ENCODE measurements at regions not wholly inside any gene's neighbourhood (a gene's known extent, or its start where the extent isn't known, plus 50 kb on each side); places are given as distances from the start of the nearest gene placed in this dataset.

- Mint-ChIP-seq H3K4me3 (no peak overlapping the region), H3K27ac (no peak overlapping the region), H3K4me1 (ENCODE audit: low read depth) (no peaks in the 10 kb centered on the region), H3K27me3 (no peaks in the 10 kb centered on the region), H3K36me3 (ENCODE audit: low read depth) (no peaks in the 10 kb centered on the region), H3K9me3 (no peaks in the 10 kb centered on the region)
- intact Hi-C loops (cut with micrococcal nuclease): no loop called here
These were observed 557.8 kb upstream of the SLC35B3 start for GRCh38 chr6:8993111-8993510.

- intact Hi-C loops (cut with micrococcal nuclease): no loop called here
- H3K36me3 Mint-ChIP-seq (ENCODE audit: low read depth): no peaks in the 10 kb centered on the region
- no peak overlapping the region for H3K4me3 Mint-ChIP-seq
- no peaks in the 10 kb centered on the region for H3K4me1 Mint-ChIP-seq (ENCODE audit: low read depth)
- H3K27me3 Mint-ChIP-seq: no peaks in the 10 kb centered on the region
- no peaks in the 10 kb centered on the region for H3K9me3 Mint-ChIP-seq
- H3K27ac Mint-ChIP-seq: no peak overlapping the region
These were observed 556.5 kb upstream of the SLC35B3 start for GRCh38 chr6:8991844-8992243.

- Mint-ChIP-seq H3K27me3 (no peaks in the 10 kb centered on the region), H3K9me3 (no peaks in the 10 kb centered on the region), H3K4me3 (no peak overlapping the region), H3K36me3 (ENCODE audit: low read depth) (no peaks in the 10 kb centered on the region), H3K27ac (no peak overlapping the region), H3K4me1 (ENCODE audit: low read depth) (no peaks in the 10 kb centered on the region)
- intact Hi-C loops (cut with micrococcal nuclease): no loop called here
These were observed 554.7 kb upstream of the SLC35B3 start for GRCh38 chr6:8990075-8990474.

DNA sequence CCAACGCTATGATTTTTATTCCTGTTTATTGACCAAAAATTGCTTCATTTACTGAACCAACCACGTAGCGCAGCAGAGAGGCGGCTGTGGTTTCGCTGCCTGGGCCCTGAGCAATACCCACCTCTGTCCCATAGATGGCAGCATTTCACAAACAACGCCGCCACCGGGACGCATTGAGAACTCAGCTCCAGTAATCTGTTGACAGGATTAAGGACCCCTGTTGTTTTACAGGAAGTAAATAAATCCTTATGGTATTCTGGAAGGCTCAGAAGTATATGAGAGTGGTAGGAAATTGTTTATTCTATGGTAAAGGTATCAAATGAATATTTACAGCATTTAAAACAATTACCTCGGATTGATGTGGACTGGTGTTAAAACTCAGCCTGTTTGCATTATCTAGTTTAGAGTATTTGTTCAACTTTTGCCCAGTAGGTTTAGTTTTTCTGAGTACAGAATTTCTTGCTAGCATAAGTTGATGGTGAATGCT, 547.9 kb upstream of the SLC35B3 start:
- H3K4me3 Mint-ChIP-seq: no peak overlapping the region
- H3K27ac Mint-ChIP-seq: no peak overlapping the region
- no peaks in the 10 kb centered on the region for H3K27me3 Mint-ChIP-seq
- H3K9me3 Mint-ChIP-seq: peaks cover 6% of the 10 kb centered on the region
- H3K4me1 Mint-ChIP-seq (ENCODE audit: low read depth): no peaks in the 10 kb centered on the region
- H3K36me3 Mint-ChIP-seq (ENCODE audit: low read depth): no peaks in the 10 kb centered on the region
- intact Hi-C loops (cut with micrococcal nuclease): loop anchor here (2.0 kb wide), 1 partner anchor 1452 kb away; no protein-coding TSS in a partner anchor

- Mint-ChIP-seq H3K27ac (no peak overlapping the region), H3K36me3 (ENCODE audit: low read depth) (no peaks in the 10 kb centered on the region), H3K27me3 (no peaks in the 10 kb centered on the region), H3K4me3 (no peak overlapping the region), H3K9me3 (peaks cover 11% of the 10 kb centered on the region), H3K4me1 (ENCODE audit: low read depth) (no peaks in the 10 kb centered on the region)
- intact Hi-C loops (cut with micrococcal nuclease): loop anchor here (2.0 kb wide), 1 partner anchor 1452 kb away; no protein-coding TSS in a partner anchor
These were observed 547.3 kb upstream of the SLC35B3 start for GRCh38 chr6:8982668-8983067.

DNA sequence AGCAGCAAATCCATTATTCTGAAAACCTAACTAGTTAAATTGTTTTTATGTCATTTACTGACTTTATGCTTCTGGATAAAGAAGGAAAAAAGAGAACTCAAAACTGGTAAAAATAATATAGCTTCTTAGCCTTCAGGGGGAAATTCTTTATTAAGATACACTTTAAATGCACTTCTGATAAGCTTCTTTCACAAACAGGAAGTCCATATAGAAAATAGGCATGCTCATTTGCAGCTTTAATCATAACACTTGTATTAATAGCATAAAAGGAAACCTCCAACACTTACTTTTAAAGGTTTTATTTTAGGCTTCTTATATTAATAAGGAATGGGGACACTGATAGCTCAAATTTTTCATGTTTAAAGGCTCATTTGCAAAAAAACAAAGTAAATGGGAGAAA, 538.0 kb upstream of the SLC35B3 start:
- intact Hi-C loops (cut with micrococcal nuclease): no loop called here
- no peaks in the 10 kb centered on the region for H3K4me1 Mint-ChIP-seq (ENCODE audit: low read depth)
- peaks cover 31% of the 10 kb centered on the region for H3K9me3 Mint-ChIP-seq
- no peaks in the 10 kb centered on the region for H3K36me3 Mint-ChIP-seq (ENCODE audit: low read depth)
- H3K4me3 Mint-ChIP-seq: no peak overlapping the region
- no peak overlapping the region for H3K27ac Mint-ChIP-seq
- peaks cover 1% of the 10 kb centered on the region for H3K27me3 Mint-ChIP-seq

GRCh38 chr6:8969747-8970146, 534.4 kb upstream of the SLC35B3 start:
- no peaks in the 10 kb centered on the region for H3K36me3 Mint-ChIP-seq (ENCODE audit: low read depth)

GRCh38 chr6:8958894-8959511, 523.7 kb upstream of the SLC35B3 start:
- Mint-ChIP-seq H3K27me3 (no peaks in the 10 kb centered on the region), H3K9me3 (no peaks in the 10 kb centered on the region), H3K27ac (no peak overlapping the region), H3K36me3 (ENCODE audit: low read depth) (no peaks in the 10 kb centered on the region), H3K4me3 (no peak overlapping the region), H3K4me1 (ENCODE audit: low read depth) (no peaks in the 10 kb centered on the region)
- intact Hi-C loops (cut with micrococcal nuclease): no loop called here

More at GRCh38 chr6:8969747-8970146, 534.4 kb upstream of the SLC35B3 start:
- intact Hi-C loops (cut with micrococcal nuclease): no loop called here
- no peak overlapping the region for H3K27ac Mint-ChIP-seq
- no peak overlapping the region for H3K4me3 Mint-ChIP-seq
- peaks cover 49% of the 10 kb centered on the region for H3K9me3 Mint-ChIP-seq
- H3K4me1 Mint-ChIP-seq (ENCODE audit: low read depth): no peaks in the 10 kb centered on the region
- peaks cover 1% of the 10 kb centered on the region for H3K27me3 Mint-ChIP-seq

DNA sequence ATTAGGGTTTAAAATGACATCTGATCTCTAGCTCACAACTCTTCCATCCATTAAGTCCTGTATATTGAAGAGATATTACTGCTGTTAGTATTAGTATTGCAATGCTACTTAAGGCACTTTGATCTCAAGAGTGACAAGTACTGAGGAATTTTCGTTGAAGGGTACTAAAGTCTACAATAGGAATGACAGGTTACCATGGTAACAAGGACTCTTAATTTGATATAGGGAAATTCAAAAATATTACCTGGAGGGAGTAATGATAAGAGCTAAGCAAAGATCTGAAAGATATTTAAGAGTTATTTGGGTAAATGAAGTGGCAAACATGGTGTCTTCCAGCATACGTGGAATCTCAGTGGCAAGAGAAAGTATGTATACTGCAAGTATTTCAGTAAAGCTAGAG, 518.0 kb upstream of the SLC35B3 start:
- no peak overlapping the region for H3K4me3 Mint-ChIP-seq
- no peak overlapping the region for H3K27ac Mint-ChIP-seq
- intact Hi-C loops (cut with micrococcal nuclease): no loop called here
- H3K4me1 Mint-ChIP-seq (ENCODE audit: low read depth): no peaks in the 10 kb centered on the region
- no peaks in the 10 kb centered on the region for H3K27me3 Mint-ChIP-seq
- H3K36me3 Mint-ChIP-seq (ENCODE audit: low read depth): no peaks in the 10 kb centered on the region
- no peaks in the 10 kb centered on the region for H3K9me3 Mint-ChIP-seq

- H3K27ac Mint-ChIP-seq: no peak overlapping the region
- intact Hi-C loops (cut with micrococcal nuclease): no loop called here
- H3K36me3 Mint-ChIP-seq (ENCODE audit: low read depth): no peaks in the 10 kb centered on the region
- no peaks in the 10 kb centered on the region for H3K27me3 Mint-ChIP-seq
- no peaks in the 10 kb centered on the region for H3K9me3 Mint-ChIP-seq
- H3K4me3 Mint-ChIP-seq: no peak overlapping the region
- no peaks in the 10 kb centered on the region for H3K4me1 Mint-ChIP-seq (ENCODE audit: low read depth)
These were observed 513.4 kb upstream of the SLC35B3 start for GRCh38 chr6:8948733-8949132.

DNA sequence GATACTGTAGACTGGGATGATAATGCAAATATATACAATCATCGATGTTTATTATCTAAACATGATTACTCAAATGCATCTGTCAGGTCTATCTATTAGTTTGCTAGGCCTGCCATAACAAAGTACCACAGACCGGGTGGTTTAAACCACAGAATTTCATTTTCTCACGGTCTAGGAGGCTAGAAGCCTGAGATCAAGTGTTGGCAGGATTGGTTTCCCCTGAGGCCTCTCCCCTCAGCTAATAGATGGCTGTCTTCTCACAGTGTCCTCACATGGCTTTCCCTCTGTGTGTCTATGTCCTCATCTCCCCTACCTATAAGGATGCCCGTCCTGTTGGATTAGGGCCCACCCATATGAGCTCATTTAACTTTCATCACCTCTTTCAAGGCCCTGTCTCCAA, 512.6 kb upstream of the SLC35B3 start:
- Mint-ChIP-seq H3K4me3 (no peak overlapping the region), H3K27me3 (no peaks in the 10 kb centered on the region), H3K9me3 (no peaks in the 10 kb centered on the region), H3K27ac (no peak overlapping the region), H3K36me3 (ENCODE audit: low read depth) (no peaks in the 10 kb centered on the region), H3K4me1 (ENCODE audit: low read depth) (no peaks in the 10 kb centered on the region)
- intact Hi-C loops (cut with micrococcal nuclease): no loop called here

DNA sequence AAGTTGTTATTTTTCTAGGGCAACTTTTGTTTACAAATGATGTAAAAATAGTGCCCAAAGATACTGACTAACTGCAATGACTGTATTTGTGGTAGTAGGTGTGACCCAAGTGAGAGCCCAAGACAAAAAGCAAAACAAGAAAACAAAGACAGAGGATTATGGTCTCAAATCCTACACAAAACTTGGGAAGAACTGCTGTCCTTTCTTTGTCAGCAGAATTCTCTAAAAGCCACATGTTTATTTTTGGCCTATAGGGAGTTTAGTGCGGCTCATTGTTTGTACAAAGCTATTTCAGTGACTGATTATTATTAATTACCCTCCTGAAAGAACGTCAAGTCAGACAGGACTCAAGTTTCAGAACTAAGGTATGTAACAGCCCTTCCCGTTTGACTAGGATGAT, 509.2 kb upstream of the SLC35B3 start:
- Mint-ChIP-seq H3K36me3 (ENCODE audit: low read depth) (no peaks in the 10 kb centered on the region), H3K27me3 (no peaks in the 10 kb centered on the region), H3K9me3 (no peaks in the 10 kb centered on the region), H3K4me1 (ENCODE audit: low read depth) (no peaks in the 10 kb centered on the region), H3K27ac (no peak overlapping the region), H3K4me3 (no peak overlapping the region)
- intact Hi-C loops (cut with micrococcal nuclease): no loop called here

DNA sequence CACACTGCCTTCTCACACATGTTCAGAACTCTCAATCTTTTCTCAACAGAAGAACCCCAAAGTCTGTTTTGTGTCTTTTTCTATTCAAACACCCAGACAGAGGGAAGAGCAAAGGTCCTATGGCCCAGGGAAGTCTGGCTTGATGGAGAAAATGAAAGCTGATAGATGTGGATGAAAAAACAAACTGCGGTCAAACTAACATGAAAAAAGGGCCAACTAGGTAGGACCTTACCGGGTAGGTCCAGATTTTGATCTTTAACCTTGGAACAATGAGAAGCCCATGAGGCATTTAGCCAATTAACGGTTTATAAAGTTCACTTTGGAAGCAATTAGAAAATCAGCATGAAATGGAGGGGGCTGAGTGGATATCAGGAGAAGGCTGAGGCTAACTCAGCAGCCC, 507.7 kb upstream of the SLC35B3 start:
- Mint-ChIP-seq H3K27ac (no peak overlapping the region), H3K4me3 (no peak overlapping the region), H3K27me3 (no peaks in the 10 kb centered on the region), H3K36me3 (ENCODE audit: low read depth) (no peaks in the 10 kb centered on the region), H3K4me1 (ENCODE audit: low read depth) (no peaks in the 10 kb centered on the region), H3K9me3 (no peaks in the 10 kb centered on the region)
- intact Hi-C loops (cut with micrococcal nuclease): no loop called here

- Mint-ChIP-seq H3K4me3 (no peak overlapping the region), H3K27ac (no peak overlapping the region), H3K9me3 (no peaks in the 10 kb centered on the region), H3K27me3 (no peaks in the 10 kb centered on the region), H3K36me3 (ENCODE audit: low read depth) (no peaks in the 10 kb centered on the region), H3K4me1 (ENCODE audit: low read depth) (no peaks in the 10 kb centered on the region)
- intact Hi-C loops (cut with micrococcal nuclease): no loop called here
These were observed 506.2 kb upstream of the SLC35B3 start for GRCh38 chr6:8941577-8941976.

DNA sequence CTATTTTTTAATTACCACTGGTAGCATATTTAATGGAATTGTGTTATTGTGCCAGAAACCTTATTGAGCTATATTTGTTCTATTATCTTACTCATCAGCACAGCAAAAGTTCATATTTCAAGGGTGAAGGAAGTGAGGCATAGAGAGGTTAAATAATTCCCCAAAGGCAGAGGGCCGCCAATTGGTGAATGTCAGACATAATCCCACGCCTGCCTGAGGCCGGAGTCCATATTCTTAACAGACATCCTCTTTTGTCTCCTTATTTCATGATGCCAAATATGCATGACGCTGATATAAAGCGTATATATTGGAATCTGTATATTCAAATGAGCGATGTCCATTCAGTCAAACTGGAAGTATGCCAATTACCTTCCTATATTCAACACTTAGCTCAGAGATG, 505.0 kb upstream of the SLC35B3 start:
- no peaks in the 10 kb centered on the region for H3K9me3 Mint-ChIP-seq
- H3K4me3 Mint-ChIP-seq: no peak overlapping the region
- no peak overlapping the region for H3K27ac Mint-ChIP-seq
- no peaks in the 10 kb centered on the region for H3K36me3 Mint-ChIP-seq (ENCODE audit: low read depth)
- H3K27me3 Mint-ChIP-seq: no peaks in the 10 kb centered on the region
- intact Hi-C loops (cut with micrococcal nuclease): no loop called here
- no peaks in the 10 kb centered on the region for H3K4me1 Mint-ChIP-seq (ENCODE audit: low read depth)
